GM12878 (cell line): ENCODE measurements at regions not wholly inside any gene's neighbourhood (a gene's known extent, or its start where the extent isn't known, plus 50 kb on each side); places are given as distances from the start of the nearest gene placed in this dataset.

Experiments used
- ATAC-seq: fragments of 200-7000 bp; cut with Tn5 transposase; 3 replicates; pipeline ENCODE4 v1.9.1; 2020; ENCODE audit warnings: mild to moderate bottlenecking, moderate library complexity
- BruUV-seq: library from RNA; stranded (reverse); fragments of 400-500 nt; replicated peaks from 2 replicates; lab custom pipeline; 2021; lab: Mats Ljungman, UMichigan
- CTCF ChIA-PET: fragments of 300-600 bp; sonication (Branson Sonifier 250); formaldehyde crosslinking; extraction: SDS; loops from one replicate; lab custom pipeline; 2021; ENCODE audit warnings: inconsistent platforms; lab: Yijun Ruan, JAX
- POLR2A ChIA-PET: fragments of 350-600 bp; formaldehyde crosslinking; extraction: SDS; loops from one replicate; lab custom pipeline; 2021; ENCODE audit warnings: inconsistent platforms; lab: Charles Lee
- RAD21 ChIA-PET: fragments of 300-600 bp; sonication (Branson Sonifier 250); formaldehyde crosslinking; loops from one replicate; lab custom pipeline; 2023; ENCODE audit warnings: antibody characterized with exemption; ENCODE audit not compliant: unreplicated experiment; lab: Charles Lee
- SMC1A ChIA-PET: fragments of 300-600 bp; sonication (Branson Sonifier 250); formaldehyde crosslinking; loops from one replicate; lab custom pipeline; 2023; ENCODE audit not compliant: unreplicated experiment, uncharacterized antibody; lab: Charles Lee
- DNase-seq: peaks from one replicate; pipeline ENCODE4 v3.0.0-alpha.2; 2011; ENCODE audit warnings: low read depth, low spot score
- FAIRE-seq: peaks from 3 replicates; lab custom pipeline; 2011; peaks lifted over from hg19 to GRCh38; lab: Jason Lieb, UNC
- H2AFZ ChIP-seq: 2 replicates; pipeline ENCODE4 v1.6.0; 2011; ENCODE audit warnings: low read depth, low read length, control low read depth; ENCODE audit not compliant: control insufficient read depth
- H3K27ac ChIP-seq: 2 replicates; pipeline ENCODE4 v1.5.1; 2011; ENCODE audit warnings: control low read depth; ENCODE audit not compliant: control insufficient read depth, insufficient read depth
- H3K27me3 ChIP-seq, 2 experiments: replicated peaks in 1 of 2; 2 replicates each; pipeline versions ENCODE4 v1.6.0 to v1.6.1; 2011; ENCODE audit warnings: low read length in 1 of 2; ENCODE audit not compliant: control insufficient read depth in 2 of 2, insufficient read depth in 2 of 2
- H3K36me3 ChIP-seq, 2 experiments: 2 replicates each; pipeline ENCODE4 v1.5.1; 2011; ENCODE audit warnings: low read length in 1 of 2; ENCODE audit not compliant: control insufficient read depth in 2 of 2, insufficient read depth in 2 of 2
- H3K4me1 ChIP-seq: 2 replicates; pipeline ENCODE4 v1.6.1; 2011; ENCODE audit warnings: mild to moderate bottlenecking, low read length, moderate library complexity, mixed read lengths; ENCODE audit not compliant: control insufficient read depth, insufficient read depth
- H3K4me2 ChIP-seq: 2 replicates; pipeline ENCODE4 v1.6.0; 2011; ENCODE audit warnings: control low read depth; ENCODE audit not compliant: control insufficient read depth, insufficient read depth
- H3K4me3 ChIP-seq: fragments of 200-600 bp; sonication (generic); 2 replicates; pipeline ENCODE4 v1.5.1; 2016
- H3K79me2 ChIP-seq: 2 replicates; pipeline ENCODE4 v1.6.0; 2011; ENCODE audit warnings: low read length; ENCODE audit not compliant: control insufficient read depth, insufficient read depth
- H3K9ac ChIP-seq: 2 replicates; pipeline ENCODE4 v1.8.0; 2011; ENCODE audit warnings: low read length, control low read depth, mixed read lengths; ENCODE audit not compliant: control insufficient read depth, insufficient read depth
- H3K9me3 ChIP-seq: replicated peaks from 3 replicates; pipeline ENCODE4 v1.5.1; 2011; ENCODE audit warnings: mild to moderate bottlenecking, low read length; ENCODE audit not compliant: control insufficient read depth, insufficient read depth
- H4K20me1 ChIP-seq: 2 replicates; pipeline ENCODE4 v1.6.0; 2011; ENCODE audit not compliant: control insufficient read depth, insufficient read depth
- BACH1 ChIP-seq: fragments of 450-650 bp; IDR thresholded peaks from 2 replicates; pipeline ENCODE4 v1.6.1; 2017; ENCODE audit warnings: mild to moderate bottlenecking, borderline replicate concordance
- CHD2 ChIP-seq: IDR thresholded peaks from 2 replicates; pipeline ENCODE4 v1.6.1; 2011; ENCODE audit warnings: low read depth, low read length, improper control_type of control experiment, borderline replicate concordance
- ESRRA ChIP-seq: IDR thresholded peaks from 2 replicates; pipeline ENCODE4 v1.6.1; 2012; ENCODE audit warnings: mild to moderate bottlenecking, low read length, improper control_type of control experiment
- HDGF ChIP-seq: fragments of 450-650 bp; IDR thresholded peaks from 2 replicates; pipeline ENCODE4 v1.6.1; 2016; ENCODE audit warnings: antibody characterized with exemption
- PML ChIP-seq: IDR thresholded peaks from 2 replicates; pipeline ENCODE4 v1.6.1; 2012; ENCODE audit warnings: low read length, inconsistent platforms
- RAD51 ChIP-seq: fragments of 450-650 bp; IDR thresholded peaks from 2 replicates; pipeline ENCODE4 v1.6.1; 2016; ENCODE audit warnings: moderate library complexity, mild to moderate bottlenecking, inconsistent platforms
- RBBP5 ChIP-seq: fragments of 200-600 bp; sonication (generic); conservative IDR thresholded peaks from 2 replicates; pipeline ENCODE4 v1.6.1; 2016
- SIX5 ChIP-seq: IDR thresholded peaks from 2 replicates; pipeline ENCODE4 v1.6.1; 2011; ENCODE audit warnings: mild to moderate bottlenecking, low read depth, low read length, moderate library complexity; ENCODE audit not compliant: severe bottlenecking
- SMAD5 ChIP-seq: IDR thresholded peaks from 2 replicates; pipeline ENCODE4 v1.6.1; 2016; ENCODE audit warnings: antibody characterized with exemption, low read depth
- TCF3 ChIP-seq: IDR thresholded peaks from 2 replicates; pipeline ENCODE4 v1.6.1; 2012; ENCODE audit warnings: low read depth, mild to moderate bottlenecking, low read length, borderline replicate concordance; ENCODE audit not compliant: insufficient read depth
- ZNF592 ChIP-seq: fragments of 450-650 bp; IDR thresholded peaks from 2 replicates; pipeline ENCODE4 v1.6.1; 2017; ENCODE audit warnings: mild to moderate bottlenecking, moderate library complexity
- ZNF687 ChIP-seq: fragments of 450-650 bp; IDR thresholded peaks from 2 replicates; pipeline ENCODE4 v1.6.1; 2017; ENCODE audit warnings: mild to moderate bottlenecking, moderate library complexity
- WGBS: methylation state at CpG from one replicate; pipeline ENCODE4 v1.1.6; 2016; ENCODE audit warnings: low lambda C conversion rate; ENCODE audit not compliant: insufficient replicate concordance, insufficient coverage; ENCODE audit errors: missing lambda C conversion rate; 5-methylcytosine and 5-hydroxymethylcytosine counted together
- in situ Hi-C: fragments of 300-500 bp; cut with MboI; formaldehyde crosslinking; loops from 9 replicates; pipeline ENCODE4 v1.14.3; 2018; ENCODE audit warnings: mixed read lengths
- intact Hi-C: fragments of 100-400 bp; cut with micrococcal nuclease; formaldehyde crosslinking; loops from one replicate; pipeline ENCODE4 v1.14.2; 2022; ENCODE audit not compliant: unreplicated experiment

GRCh38 chr3:194879991-194880939, 194.6 kb downstream of the FAM43A start (continued):
- TF ChIP-seq ZNF592 = no peak
- TF ChIP-seq SMAD5 = no peak
- TF ChIP-seq HDGF = no peak

GRCh38 chr3:194880940-194881925, 195.6 kb downstream of the FAM43A start:
- in situ Hi-C loops = no loop called here
- Histone ChIP-seq H3K27me3 (no peaks in the 10 kb centered on the region), H3K9ac (no peak overlapping the region), H3K9me3 (peaks cover 3% of the 10 kb centered on the region; the same call in 1 of the 3 replicates), H3K27ac (no peak overlapping the region), H2AFZ (no peak overlapping the region), H3K4me1 (0 out of 2 replicates have a peak, but pooled peaks cover 3% of the 10 kb centered on the region), H3K36me3 (no peaks in the 10 kb centered on the region), H3K4me2 (no peak overlapping the region), H4K20me1 (no peaks in the 10 kb centered on the region), H3K79me2 (no peaks in the 10 kb centered on the region), H3K4me3 (no peak overlapping the region)
- ATAC-seq (no peak), FAIRE-seq (no peak), DNase-seq (no peak)
- SMC1A ChIA-PET = no interaction called here
- intact Hi-C loops = no loop called here
- WGBS = 56% methylated on average over 12 of the region's 12 CpGs
- POLR2A ChIA-PET = no interaction called here
- CTCF ChIA-PET = no interaction called here
- BruUV-seq = no TSS peak
- RAD21 ChIA-PET = no interaction called here
- TF ChIP-seq PML (no peak), TCF3 (no peak), BACH1 (no peak), ZNF687 (no peak), ESRRA (no peak), SIX5 (no peak), CHD2 (no peak), RAD51 (no peak), RBBP5 (no peak)
